ENCODE measurements at regions not wholly inside any gene's neighbourhood (a gene's known extent, or its start where the extent isn't known, plus 50 kb on each side); places are given as distances from the start of the nearest gene placed in this dataset.

DNA sequence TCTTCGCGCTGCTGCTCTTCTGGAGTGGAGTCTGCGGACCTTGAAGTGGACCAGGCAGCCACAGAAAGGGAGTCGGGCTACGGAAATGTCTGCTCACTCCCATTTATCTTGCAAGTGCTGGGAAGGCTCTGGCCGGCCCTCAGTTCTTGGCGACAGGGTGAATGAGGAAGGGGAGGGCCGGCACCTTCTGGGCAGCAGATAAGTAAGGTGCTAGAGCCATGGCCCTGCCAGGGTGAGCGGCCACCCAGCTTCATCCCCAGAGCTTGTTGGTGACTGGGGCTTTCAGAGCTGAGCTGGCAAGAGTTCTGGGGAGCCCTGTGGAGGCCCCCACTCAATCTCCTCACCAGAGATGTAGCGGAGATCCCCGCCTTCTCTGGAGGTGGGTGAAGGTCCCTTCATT, 103.5 kb downstream of the ASB7 start:
- no peak for ATAC-seq
- peaks cover 0 to 5% (median 0%) of the 10 kb centered on the region in 11 donors for H3K9me3 ChIP-seq
- no peak overlapping the region for H3K27ac ChIP-seq
- H3K27me3 ChIP-seq: peaks cover 0 to 11% (median 0%) of the 10 kb centered on the region in 7 donors
- H3K36me3 ChIP-seq: no peaks in the 10 kb centered on the region
- peaks cover 0 to 3% (median 0%) of the 10 kb centered on the region in 9 donors for H3K4me1 ChIP-seq
- intact Hi-C loops (cut with DNase I): no loop called here
- no peak overlapping the region for H3K4me3 ChIP-seq
- DNase-seq: no peak
- TF ChIP-seq, protein P1, sequence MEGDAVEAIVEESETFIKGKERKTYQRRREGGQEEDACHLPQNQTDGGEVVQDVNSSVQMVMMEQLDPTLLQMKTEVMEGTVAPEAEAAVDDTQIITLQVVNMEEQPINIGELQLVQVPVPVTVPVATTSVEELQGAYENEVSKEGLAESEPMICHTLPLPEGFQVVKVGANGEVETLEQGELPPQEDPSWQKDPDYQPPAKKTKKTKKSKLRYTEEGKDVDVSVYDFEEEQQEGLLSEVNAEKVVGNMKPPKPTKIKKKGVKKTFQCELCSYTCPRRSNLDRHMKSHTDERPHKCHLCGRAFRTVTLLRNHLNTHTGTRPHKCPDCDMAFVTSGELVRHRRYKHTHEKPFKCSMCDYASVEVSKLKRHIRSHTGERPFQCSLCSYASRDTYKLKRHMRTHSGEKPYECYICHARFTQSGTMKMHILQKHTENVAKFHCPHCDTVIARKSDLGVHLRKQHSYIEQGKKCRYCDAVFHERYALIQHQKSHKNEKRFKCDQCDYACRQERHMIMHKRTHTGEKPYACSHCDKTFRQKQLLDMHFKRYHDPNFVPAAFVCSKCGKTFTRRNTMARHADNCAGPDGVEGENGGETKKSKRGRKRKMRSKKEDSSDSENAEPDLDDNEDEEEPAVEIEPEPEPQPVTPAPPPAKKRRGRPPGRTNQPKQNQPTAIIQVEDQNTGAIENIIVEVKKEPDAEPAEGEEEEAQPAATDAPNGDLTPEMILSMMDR (IDR thresholded peaks at IDR 0.05): no peak
- WGBS, 2 donors: 89 to 91% methylated on average over 11 of the region's 11 CpGs

DNA sequence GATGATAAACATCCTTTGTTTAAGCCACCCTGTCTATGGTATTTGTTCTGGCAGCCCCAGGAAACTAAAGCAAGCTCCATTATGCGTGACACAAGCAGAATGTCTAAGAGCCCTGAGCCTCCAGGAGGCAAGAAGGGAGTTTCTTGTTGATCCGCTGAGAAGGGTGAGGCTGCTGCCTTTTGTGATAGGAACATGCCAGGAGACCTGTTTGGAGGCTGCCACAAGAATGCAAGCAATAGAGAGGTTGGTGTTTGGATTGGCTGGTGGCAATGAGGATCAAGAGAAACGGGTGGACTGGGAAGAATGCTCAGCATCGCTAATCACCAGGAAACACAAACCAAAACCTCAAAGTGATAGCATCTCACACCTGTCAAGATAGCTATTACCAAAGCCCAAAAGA, 104.8 kb downstream of the ASB7 start:
- Histone ChIP-seq H3K36me3 (no peaks in the 10 kb centered on the region), H3K4me1 (peaks cover 0 to 17% (median 9%) of the 10 kb centered on the region in 9 donors), H3K27ac (no peak overlapping the region), H3K9me3 (peaks cover 0 to 5% (median 0%) of the 10 kb centered on the region in 11 donors), H3K4me3 (no peak overlapping the region), H3K27me3 (peaks cover 0 to 11% (median 0%) of the 10 kb centered on the region in 7 donors)
- ATAC-seq (no peak), DNase-seq (no peak)
- intact Hi-C loops (cut with DNase I): no loop called here
- 62 to 68% methylated on average over 4 of the region's 4 CpGs for WGBS, 2 donors
- TF ChIP-seq, protein P1 (IDR thresholded peaks at IDR 0.05): no peak

DNA sequence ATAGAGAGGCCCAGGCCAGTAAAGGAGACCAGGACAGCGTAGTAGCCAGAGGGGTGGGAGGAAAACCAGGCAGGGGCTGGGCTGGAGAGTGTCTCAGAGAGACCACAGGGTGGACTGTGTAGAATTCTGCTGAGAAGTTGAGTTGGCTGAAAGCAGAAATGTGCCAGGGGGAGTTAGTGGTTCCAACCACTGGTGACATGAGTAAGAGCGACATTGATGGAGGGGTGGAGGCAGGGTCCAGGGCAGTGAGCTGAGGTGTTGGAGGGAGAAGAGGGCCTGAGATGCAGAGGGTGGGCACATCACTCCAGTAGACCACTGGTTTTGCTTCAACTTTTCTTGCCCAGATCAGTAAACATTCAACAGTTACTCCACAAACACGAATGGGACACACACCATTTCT, 106.5 kb downstream of the ASB7 start:
- Histone ChIP-seq H3K27ac (no peak overlapping the region), H3K36me3 (no peaks in the 10 kb centered on the region), H3K4me3 (no peak overlapping the region), H3K4me1 (peaks cover 0 to 31% (median 19%) of the 10 kb centered on the region in 9 donors), H3K27me3 (peaks cover 0 to 11% (median 0%) of the 10 kb centered on the region in 7 donors), H3K9me3 (no peaks in the 10 kb centered on the region)
- intact Hi-C loops (cut with DNase I): no loop called here
- 78 to 83% methylated on average over 3 of the region's 3 CpGs for WGBS, 2 donors
- DNase-seq (no peak), ATAC-seq (no peak)
- TF ChIP-seq, protein P1 (IDR thresholded peaks at IDR 0.05): no peak

DNA sequence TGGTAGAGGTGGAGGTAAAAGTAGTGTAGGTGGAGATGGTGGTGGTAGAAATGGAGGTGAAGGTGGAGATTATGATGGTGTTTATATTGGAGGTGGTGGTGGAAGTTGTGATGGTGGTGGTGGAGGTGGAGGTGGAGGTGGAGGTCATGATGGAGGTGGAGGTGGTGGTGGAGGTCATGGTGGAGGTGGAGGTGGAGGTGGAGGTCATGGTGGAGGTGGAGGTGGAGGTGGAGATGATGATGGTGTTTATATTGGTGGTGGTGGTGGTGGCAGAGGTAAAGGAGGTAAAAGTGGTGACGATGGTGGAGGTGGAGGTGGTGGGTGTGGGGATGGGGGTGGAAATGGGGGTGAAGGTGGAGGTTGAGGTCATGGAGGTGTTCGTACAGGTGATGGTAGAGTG, 107.8 kb downstream of the ASB7 start:
- H3K4me3 ChIP-seq: no peak overlapping the region
- TF ChIP-seq, protein P1 (IDR thresholded peaks at IDR 0.05): no peak
- H3K36me3 ChIP-seq: no peaks in the 10 kb centered on the region
- H3K27ac ChIP-seq: no peak overlapping the region
- 47 to 65% methylated on average over 2 of the region's 2 CpGs for whole genome bisulfite sequencing, 2 donors
- intact Hi-C loops (cut with DNase I): no loop called here
- no peaks in the 10 kb centered on the region for H3K9me3 ChIP-seq
- peaks cover 0 to 3% (median 0%) of the 10 kb centered on the region in 7 donors for H3K27me3 ChIP-seq
- ATAC-seq (peak in 1 of 8 donors; percentile 37), DNase-seq (no peak)
- peaks cover 0 to 31% (median 19%) of the 10 kb centered on the region in 9 donors for H3K4me1 ChIP-seq

Measured in heart right ventricle (tissue), 16 donors.